PC-9 (cell line): ENCODE measurements at regions not wholly inside any gene's neighbourhood (a gene's known extent, or its start where the extent isn't known, plus 50 kb on each side); places are given as distances from the start of the nearest gene placed in this dataset.

ENCODE experiments used
- BruUV-seq: library from RNA; stranded (reverse); fragments of 400-500 nt; replicated peaks from 2 replicates; lab custom pipeline; 2021; lab: Mats Ljungman, UMichigan
- CTCF ChIA-PET: fragments of 300-600 bp; sonication (Branson Sonifier 250); formaldehyde crosslinking; loops from one replicate; lab custom pipeline; 2022; ENCODE audit warnings: antibody characterized with exemption; lab: Charles Lee
- POLR2A ChIA-PET: fragments of 300-600 bp; sonication (Branson Sonifier 250); formaldehyde crosslinking; loops from one replicate; lab custom pipeline; 2022; ENCODE audit warnings: antibody characterized with exemption; ENCODE audit not compliant: unreplicated experiment; lab: Charles Lee
- DNase-seq, 2 experiments: peaks; one replicate each; pipeline versions ENCODE4 v3.0.0 to v3.0.0-alpha.2; 2015 to 2022; ENCODE audit warnings: mixed read lengths in 1 of 2
- H2AFZ ChIP-seq: fragments of 200-600 bp; sonication (generic); 2 replicates; pipeline ENCODE4 v1.8.1; 2017; ENCODE audit warnings: antibody characterized with exemption
- H3F3A ChIP-seq: fragments of 200-600 bp; sonication (generic); 2 replicates; pipeline ENCODE4 v1.8.1; 2017; ENCODE audit warnings: antibody characterized with exemption, mild to moderate bottlenecking, low read depth; ENCODE audit not compliant: insufficient read depth
- H3K27ac ChIP-seq: fragments of 200-600 bp; sonication (generic); 2 replicates; pipeline ENCODE4 v1.6.1; 2016; ENCODE audit warnings: mixed run types
- H3K27me3 ChIP-seq: fragments of 200-600 bp; sonication (generic); 2 replicates; pipeline ENCODE4 v1.6.1; 2016; ENCODE audit warnings: low read depth, mixed run types; ENCODE audit not compliant: insufficient read depth
- H3K36me3 ChIP-seq: fragments of 200-600 bp; sonication (generic); 2 replicates; pipeline ENCODE4 v1.6.1; 2016; ENCODE audit warnings: low read depth, mixed run types
- H3K4me1 ChIP-seq: fragments of 200-600 bp; sonication (generic); replicated peaks from 2 replicates; pipeline ENCODE4 v1.6.1; 2016; ENCODE audit warnings: mixed run types; ENCODE audit not compliant: insufficient read depth
- H3K4me2 ChIP-seq: fragments of 200-600 bp; sonication (generic); 2 replicates; pipeline ENCODE4 v1.6.1; 2017; ENCODE audit warnings: mixed run types
- H3K4me3 ChIP-seq: fragments of 200-600 bp; sonication (generic); 2 replicates; pipeline ENCODE4 v1.6.1; 2016; ENCODE audit warnings: mixed run types
- H3K79me2 ChIP-seq: fragments of 200-600 bp; sonication (generic); 2 replicates; pipeline ENCODE4 v1.6.1; 2017; ENCODE audit warnings: low read depth, mixed run types
- H3K9me2 ChIP-seq: fragments of 200-600 bp; sonication (generic); 2 replicates; pipeline ENCODE4 v1.8.1; 2017; ENCODE audit warnings: mild to moderate bottlenecking; ENCODE audit not compliant: insufficient read depth
- H3K9me3 ChIP-seq: fragments of 200-600 bp; sonication (generic); 2 replicates; pipeline ENCODE4 v1.8.1; 2016; ENCODE audit warnings: low read depth; ENCODE audit not compliant: insufficient read depth
- H4K20me1 ChIP-seq: fragments of 200-600 bp; sonication (generic); 2 replicates; pipeline ENCODE4 v1.8.1; 2017; ENCODE audit not compliant: insufficient read depth
- CTCF ChIP-seq: fragments of 200-600 bp; sonication (generic); conservative IDR thresholded peaks from 2 replicates; pipeline ENCODE4 v1.6.1; 2017; ENCODE audit warnings: mixed run types, antibody characterized with exemption, mild to moderate bottlenecking, moderate library complexity
- EZH2 ChIP-seq: fragments of 200-600 bp; sonication (generic); IDR thresholded peaks from 2 replicates; pipeline ENCODE4 v1.8.0; 2017; ENCODE audit warnings: antibody characterized with exemption, low read depth
- intact Hi-C: fragments of 100-400 bp; cut with micrococcal nuclease; formaldehyde crosslinking; loops from one replicate; pipeline ENCODE4 v1.10.0; 2022; ENCODE audit not compliant: unreplicated experiment

GRCh38 chr6:8749465-8749864 is 314.1 kb upstream of the SLC35B3 start:
- Histone ChIP-seq H4K20me1 (no peaks in the 10 kb centered on the region), H3K4me1 (no peaks in the 10 kb centered on the region), H3K27ac (no peak overlapping the region), H3K9me2 (no peaks in the 10 kb centered on the region), H3K79me2 (no peaks in the 10 kb centered on the region), H3K4me2 (no peak overlapping the region), H3F3A (no peaks in the 10 kb centered on the region), H3K27me3 (no peaks in the 10 kb centered on the region), H3K9me3 (no peaks in the 10 kb centered on the region), H3K4me3 (no peak overlapping the region), H2AFZ (no peak overlapping the region), H3K36me3 (no peaks in the 10 kb centered on the region)
- POLR2A ChIA-PET, result no interaction called here
- intact Hi-C loops, result no loop called here
- TF ChIP-seq EZH2 (no peak), CTCF (no peak)
- BruUV-seq, result no TSS peak
- no peak for DNase-seq
- CTCF ChIA-PET, result no interaction called here

GRCh38 chr6:8743170-8743745 is 307.9 kb upstream of the SLC35B3 start:
- H3K27me3 ChIP-seq, result no peaks in the 10 kb centered on the region
- DNase-seq, result peak in 1 of 2 experiments; percentile 3
- H3K4me1 ChIP-seq, result no peaks in the 10 kb centered on the region
- CTCF ChIA-PET, result no interaction called here
- no peaks in the 10 kb centered on the region for H3K79me2 ChIP-seq
- H3K9me3 ChIP-seq, result no peaks in the 10 kb centered on the region
- no peaks in the 10 kb centered on the region for H4K20me1 ChIP-seq
- H3K36me3 ChIP-seq, result no peaks in the 10 kb centered on the region
- intact Hi-C loops, result no loop called here
- H3K27ac ChIP-seq, result no peak overlapping the region
- peak overlapping the region; percentile 48 for H3K4me3 ChIP-seq
- H3F3A ChIP-seq, result no peaks in the 10 kb centered on the region
- H3K9me2 ChIP-seq, result no peaks in the 10 kb centered on the region
- POLR2A ChIA-PET, result no interaction called here
- H3K4me2 ChIP-seq, result peak overlapping the region; percentile 67
- BruUV-seq, result no TSS peak
- no peak for TF ChIP-seq CTCF
- no peak for TF ChIP-seq EZH2
- peak overlapping the region; percentile 76 for H2AFZ ChIP-seq

- H3K27me3 ChIP-seq, result no peaks in the 10 kb centered on the region
- no peaks in the 10 kb centered on the region for H3K9me2 ChIP-seq
- H3K4me3 ChIP-seq, result no peak overlapping the region
- H3K27ac ChIP-seq, result no peak overlapping the region
- H3K9me3 ChIP-seq, result no peaks in the 10 kb centered on the region
- TF ChIP-seq CTCF, result no peak
- TF ChIP-seq EZH2, result no peak
- H2AFZ ChIP-seq, result no peak overlapping the region
- POLR2A ChIA-PET, result no interaction called here
- H3F3A ChIP-seq, result no peaks in the 10 kb centered on the region
- intact Hi-C loops, result no loop called here
- no TSS peak for BruUV-seq
- no peaks in the 10 kb centered on the region for H4K20me1 ChIP-seq
- CTCF ChIA-PET, result no interaction called here
- no peaks in the 10 kb centered on the region for H3K36me3 ChIP-seq
- H3K4me2 ChIP-seq, result no peak overlapping the region
- no peaks in the 10 kb centered on the region for H3K4me1 ChIP-seq
- no peak for DNase-seq
- H3K79me2 ChIP-seq, result no peaks in the 10 kb centered on the region
These were observed 304.1 kb upstream of the SLC35B3 start for GRCh38 chr6:8739454-8739853.
